Neural progenitor cell (in vitro differentiated cells): ENCODE measurements at regions not wholly inside any gene's neighbourhood (a gene's known extent, or its start where the extent isn't known, plus 50 kb on each side); places are given as distances from the start of the nearest gene placed in this dataset.
"Not testable (repeated sequence)": the region's sequence is repeated elsewhere in the genome, so short reads cannot be mapped to it uniquely, and the experiment has no call there.

ENCODE experiments used
- DNase-seq: peaks from one replicate; pipeline ENCODE4 v3.0.0-alpha.2; 2016; ENCODE audit warnings: low spot score
- H2AFZ ChIP-seq: fragments of 200-600 bp; sonication (generic); replicated peaks from 2 replicates; pipeline ENCODE4 v1.6.1; 2016; ENCODE audit warnings: antibody characterized with exemption
- H3F3A ChIP-seq: fragments of 200-600 bp; sonication (generic); 2 replicates; pipeline ENCODE4 v1.6.1; 2016; ENCODE audit warnings: antibody characterized with exemption, low read depth
- H3K27ac ChIP-seq: fragments of 200-600 bp; sonication (generic); 2 replicates; pipeline ENCODE4 v1.5.1; 2016; ENCODE audit warnings: mild to moderate bottlenecking
- H3K27me3 ChIP-seq: fragments of 200-600 bp; sonication (generic); 2 replicates; pipeline ENCODE4 v1.6.1; 2016; ENCODE audit warnings: mild to moderate bottlenecking, moderate library complexity
- H3K36me3 ChIP-seq: fragments of 200-600 bp; sonication (generic); 2 replicates; pipeline ENCODE4 v1.5.1; 2016
- H3K4me1 ChIP-seq: fragments of 200-600 bp; sonication (generic); 2 replicates; pipeline ENCODE4 v1.6.1; 2016; ENCODE audit warnings: mixed run types
- H3K4me2 ChIP-seq: fragments of 200-600 bp; sonication (generic); 2 replicates; pipeline ENCODE4 v1.6.1; 2016
- H3K4me3 ChIP-seq: fragments of 200-600 bp; sonication (generic); 2 replicates; pipeline ENCODE4 v1.5.1; 2016
- H3K79me2 ChIP-seq: fragments of 200-600 bp; sonication (generic); 2 replicates; pipeline ENCODE4 v1.6.1; 2016; ENCODE audit warnings: low read depth
- H3K9ac ChIP-seq: fragments of 200-600 bp; sonication (generic); 2 replicates; pipeline ENCODE4 v1.6.1; 2016
- H3K9me3 ChIP-seq: fragments of 200-600 bp; sonication (generic); 2 replicates; pipeline ENCODE4 v1.5.1; 2016; ENCODE audit warnings: low read depth
- H4K20me1 ChIP-seq: fragments of 200-600 bp; sonication (generic); 2 replicates; pipeline ENCODE4 v1.6.1; 2016; ENCODE audit warnings: low read depth
- H3K27ac Mint-ChIP-seq: 3 replicates; pipeline ENCODE4 v1.8.0; 2021; ENCODE audit warnings: mixed read lengths
- H3K27me3 Mint-ChIP-seq: 2 replicates; pipeline ENCODE4 v1.8.0; 2022; ENCODE audit warnings: low read depth, mild to moderate bottlenecking, inconsistent platforms, moderate library complexity, mixed read lengths; ENCODE audit not compliant: insufficient read depth
- H3K36me3 Mint-ChIP-seq: 3 replicates; pipeline ENCODE4 v1.8.0; 2021; ENCODE audit warnings: mixed read lengths
- H3K4me1 Mint-ChIP-seq: 3 replicates; pipeline ENCODE4 v1.8.0; 2021; ENCODE audit warnings: mixed read lengths
- H3K4me3 Mint-ChIP-seq: 3 replicates; pipeline ENCODE4 v1.8.0; 2021; ENCODE audit warnings: mild to moderate bottlenecking, moderate library complexity, mixed read lengths
- H3K9me3 Mint-ChIP-seq: 3 replicates; pipeline ENCODE4 v1.8.0; 2020; ENCODE audit warnings: mixed read lengths
- EZH2 ChIP-seq: fragments of 200-600 bp; sonication (generic); IDR thresholded peaks from 2 replicates; pipeline ENCODE4 v1.6.1; 2017; ENCODE audit warnings: antibody characterized with exemption, mild to moderate bottlenecking, moderate library complexity
- EZH2phosphoT487 ChIP-seq: fragments of 200-600 bp; sonication (generic); IDR thresholded peaks from 2 replicates; pipeline ENCODE4 v1.6.1; 2017; ENCODE audit warnings: antibody characterized with exemption
- TF ChIP-seq, protein P1 (sequence below): fragments of 200-600 bp; sonication (generic); IDR thresholded peaks from 2 replicates; pipeline ENCODE4 v1.5.1; 2017; ENCODE audit warnings: antibody characterized with exemption, mild to moderate bottlenecking

DNA sequence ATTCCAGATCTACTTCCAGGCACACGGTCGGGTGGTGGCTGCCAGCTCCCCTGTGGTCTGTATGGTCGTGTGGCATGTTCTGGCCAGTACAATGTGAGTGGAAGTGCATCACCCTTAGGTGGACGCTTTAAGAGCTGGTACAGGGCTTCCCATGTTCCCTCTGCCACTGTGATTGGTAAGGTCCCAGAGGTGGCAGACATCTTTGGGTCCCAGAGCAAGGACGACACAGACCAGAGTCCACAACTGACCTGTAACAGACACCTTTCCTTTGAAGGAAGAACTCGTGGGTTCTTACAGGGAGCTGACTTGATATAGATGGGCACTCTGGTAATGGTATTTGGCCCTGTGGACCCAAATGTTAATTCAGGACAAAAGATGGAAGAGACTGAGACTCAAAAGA lies 90.0 kb upstream of the GDNF start:
- Histone ChIP-seq H3K4me2 (no peak overlapping the region), H3K9me3 (no peaks in the 10 kb centered on the region), H3K9ac (no peak overlapping the region), H4K20me1 (no peaks in the 10 kb centered on the region), H3K27me3 (no peaks in the 10 kb centered on the region), H3K4me1 (peaks cover 3% of the 10 kb centered on the region), H2AFZ (no peak overlapping the region), H3F3A (no peaks in the 10 kb centered on the region), H3K79me2 (no peaks in the 10 kb centered on the region), H3K27ac (no peak overlapping the region), H3K36me3 (no peaks in the 10 kb centered on the region), H3K4me3 (no peak overlapping the region)
- Mint-ChIP-seq H3K27ac (no peak overlapping the region), H3K36me3 (no peaks in the 10 kb centered on the region), H3K27me3 (peaks cover 3% of the 10 kb centered on the region), H3K4me1 (peaks cover 3% of the 10 kb centered on the region), H3K9me3 (no peaks in the 10 kb centered on the region), H3K4me3 (no peak overlapping the region)
- TF ChIP-seq EZH2phosphoT487 (no peak), EZH2 (no peak)
- TF ChIP-seq, protein P1, sequence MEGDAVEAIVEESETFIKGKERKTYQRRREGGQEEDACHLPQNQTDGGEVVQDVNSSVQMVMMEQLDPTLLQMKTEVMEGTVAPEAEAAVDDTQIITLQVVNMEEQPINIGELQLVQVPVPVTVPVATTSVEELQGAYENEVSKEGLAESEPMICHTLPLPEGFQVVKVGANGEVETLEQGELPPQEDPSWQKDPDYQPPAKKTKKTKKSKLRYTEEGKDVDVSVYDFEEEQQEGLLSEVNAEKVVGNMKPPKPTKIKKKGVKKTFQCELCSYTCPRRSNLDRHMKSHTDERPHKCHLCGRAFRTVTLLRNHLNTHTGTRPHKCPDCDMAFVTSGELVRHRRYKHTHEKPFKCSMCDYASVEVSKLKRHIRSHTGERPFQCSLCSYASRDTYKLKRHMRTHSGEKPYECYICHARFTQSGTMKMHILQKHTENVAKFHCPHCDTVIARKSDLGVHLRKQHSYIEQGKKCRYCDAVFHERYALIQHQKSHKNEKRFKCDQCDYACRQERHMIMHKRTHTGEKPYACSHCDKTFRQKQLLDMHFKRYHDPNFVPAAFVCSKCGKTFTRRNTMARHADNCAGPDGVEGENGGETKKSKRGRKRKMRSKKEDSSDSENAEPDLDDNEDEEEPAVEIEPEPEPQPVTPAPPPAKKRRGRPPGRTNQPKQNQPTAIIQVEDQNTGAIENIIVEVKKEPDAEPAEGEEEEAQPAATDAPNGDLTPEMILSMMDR, result no peak
- DNase-seq, result no peak

DNA sequence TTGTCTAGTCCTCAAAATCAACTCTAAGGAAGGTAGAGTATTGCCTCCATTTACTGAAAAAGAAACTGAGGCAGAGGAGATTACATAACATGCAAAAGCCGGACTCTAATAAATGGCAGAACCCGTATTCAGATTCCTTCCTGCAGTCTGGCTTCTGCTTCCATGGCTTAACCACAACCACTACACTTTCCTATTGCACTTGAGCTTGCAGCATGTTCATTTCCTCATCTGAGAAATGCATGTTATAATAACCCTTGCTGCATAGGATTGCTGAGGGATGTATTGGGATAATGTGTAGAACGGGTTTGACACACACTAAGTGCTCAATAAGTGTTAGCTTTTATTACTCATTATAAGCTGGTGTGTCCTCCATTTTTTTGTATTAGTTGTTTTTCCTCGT lies 87.9 kb upstream of the GDNF start:
- not testable (repeated sequence) for H3K9me3 Mint-ChIP-seq, H3K9ac ChIP-seq, H3K27ac Mint-ChIP-seq

DNA sequence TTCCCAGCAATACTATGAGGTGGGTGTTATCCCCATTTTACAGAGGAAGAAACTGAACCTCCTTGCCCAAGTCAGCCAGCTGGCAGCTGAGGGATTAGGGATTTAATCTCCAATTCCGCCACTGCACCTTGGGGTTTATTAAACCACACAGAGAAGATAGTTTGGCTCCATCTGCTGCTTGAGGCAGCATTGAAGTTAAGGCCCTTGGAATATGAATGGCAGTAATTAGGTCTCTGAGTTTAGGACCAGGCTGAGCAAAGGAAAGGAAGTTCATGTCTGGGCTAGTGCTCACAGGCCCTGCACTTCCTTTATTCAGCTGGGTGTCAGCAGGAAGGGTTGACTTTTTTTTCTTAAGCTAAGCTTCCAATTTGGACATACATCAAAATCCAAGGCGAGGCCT lies 86.9 kb upstream of the GDNF start:
- H2AFZ ChIP-seq, result no peak overlapping the region
- H3K27me3 Mint-ChIP-seq, result peaks cover 3% of the 10 kb centered on the region
- no peak overlapping the region for H3K4me3 Mint-ChIP-seq
- H3K36me3 ChIP-seq, result no peaks in the 10 kb centered on the region
- no peak overlapping the region for H3K4me2 ChIP-seq
- H3K9me3 ChIP-seq, result no peaks in the 10 kb centered on the region
- H3K27ac ChIP-seq, result no peak overlapping the region
- no peak for DNase-seq
- no peaks in the 10 kb centered on the region for H3K9me3 Mint-ChIP-seq
- no peak overlapping the region for H3K9ac ChIP-seq
- H3K4me3 ChIP-seq, result no peak overlapping the region
- H3K27me3 ChIP-seq, result no peaks in the 10 kb centered on the region
- no peaks in the 10 kb centered on the region for H3F3A ChIP-seq
- no peak overlapping the region for H3K27ac Mint-ChIP-seq
- no peaks in the 10 kb centered on the region for H3K36me3 Mint-ChIP-seq
- no peaks in the 10 kb centered on the region for H4K20me1 ChIP-seq
- no peaks in the 10 kb centered on the region for H3K79me2 ChIP-seq
- H3K4me1 Mint-ChIP-seq, result no peaks in the 10 kb centered on the region
- no peaks in the 10 kb centered on the region for H3K4me1 ChIP-seq
- TF ChIP-seq, protein P1, result no peak
- TF ChIP-seq EZH2 (no peak), EZH2phosphoT487 (no peak)

More for the DNA sequence above, 87.9 kb upstream of the GDNF start:
- H3K4me3 ChIP-seq, H2AFZ ChIP-seq, H3K4me3 Mint-ChIP-seq, H3F3A ChIP-seq, H3K27me3 ChIP-seq, H3K4me2 ChIP-seq, H3K27ac ChIP-seq, H3K4me1 Mint-ChIP-seq, H3K36me3 ChIP-seq, H3K36me3 Mint-ChIP-seq, H3K9me3 ChIP-seq, H3K4me1 ChIP-seq, H3K79me2 ChIP-seq, DNase-seq, H4K20me1 ChIP-seq, H3K27me3 Mint-ChIP-seq: not testable (repeated sequence)

DNA sequence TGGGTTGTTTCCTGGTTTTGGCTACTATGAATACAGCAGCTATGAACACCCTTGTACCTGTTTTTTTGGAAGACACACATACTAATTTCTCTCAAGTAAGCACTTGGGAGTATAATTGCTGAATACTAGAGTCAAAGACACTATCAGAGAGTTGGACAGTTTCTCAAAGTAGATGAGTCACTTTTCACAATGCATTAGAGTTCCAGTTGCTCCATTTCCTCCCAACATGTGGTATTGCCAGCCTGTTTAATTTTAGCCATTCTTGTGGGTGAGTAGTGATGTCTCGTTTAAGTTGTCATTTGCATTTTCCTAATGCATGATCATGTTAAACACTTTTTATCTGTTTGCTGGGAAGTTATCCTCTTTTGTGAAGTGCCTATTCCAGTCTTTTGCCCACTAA lies 81.6 kb upstream of the GDNF start:
- no peak overlapping the region for H3K27ac Mint-ChIP-seq
- Histone ChIP-seq H3F3A (no peaks in the 10 kb centered on the region), H4K20me1 (no peaks in the 10 kb centered on the region), H3K4me2 (no peak overlapping the region), H3K4me3 (no peak overlapping the region), H3K4me1 (no peaks in the 10 kb centered on the region), H3K9ac (no peak overlapping the region), H3K79me2 (no peaks in the 10 kb centered on the region), H3K27me3 (no peaks in the 10 kb centered on the region), H3K36me3 (no peaks in the 10 kb centered on the region), H3K27ac (no peak overlapping the region), H2AFZ (no peak overlapping the region), H3K9me3 (no peaks in the 10 kb centered on the region)
- no peaks in the 10 kb centered on the region for H3K9me3 Mint-ChIP-seq
- no peak overlapping the region for H3K4me3 Mint-ChIP-seq
- H3K36me3 Mint-ChIP-seq, result no peaks in the 10 kb centered on the region
- H3K4me1 Mint-ChIP-seq, result no peaks in the 10 kb centered on the region
- TF ChIP-seq EZH2, result no peak
- no peak for TF ChIP-seq EZH2phosphoT487
- TF ChIP-seq, protein P1, result no peak
- no peak for DNase-seq
- no peaks in the 10 kb centered on the region for H3K27me3 Mint-ChIP-seq
